Right atrium auricular region (tissue), 2 donors: ENCODE measurements at regions not wholly inside any gene's neighbourhood (a gene's known extent, or its start where the extent isn't known, plus 50 kb on each side); places are given as distances from the start of the nearest gene placed in this dataset.

Experiments used
- DNase-seq: peaks from one replicate; pipeline ENCODE4 v3.0.0-alpha.2; 2019; ENCODE audit warnings: low spot score
- H3K27ac ChIP-seq, 2 donors: fragments of 200-600 bp; sonication (generic); 1 replicate in 1 of 2; 2 replicates in 1 of 2; pipeline ENCODE4 v1.5.1; 2016 to 2019
- H3K27me3 ChIP-seq, 2 donors: fragments of 200-600 bp; sonication (generic); one replicate each; pipeline versions ENCODE4 v1.5.1 to v1.6.0; 2017 to 2019
- H3K36me3 ChIP-seq: fragments of 200-600 bp; sonication (generic); one replicate; pipeline ENCODE4 v1.5.1; 2016
- H3K4me1 ChIP-seq, 2 donors: fragments of 200-600 bp; sonication (generic); one replicate each; pipeline versions ENCODE4 v1.5.1 to v1.6.0; 2017 to 2019
- H3K4me3 ChIP-seq, 2 donors: fragments of 200-600 bp; sonication (generic); 1 replicate in 1 of 2; 2 replicates in 1 of 2; pipeline ENCODE4 v1.5.1; 2017 to 2019; ENCODE audit warnings: mild to moderate bottlenecking in 1 of 2, moderate library complexity in 1 of 2
- H3K9me3 ChIP-seq, 2 donors: fragments of 200-600 bp; sonication (generic); one replicate each; pipeline ENCODE4 v1.5.1; 2019
- TF ChIP-seq, protein P1 (sequence below), 2 donors: fragments of 200-600 bp; sonication (generic); IDR thresholded peaks; one replicate each; pipeline ENCODE4 v1.5.1; 2019; ENCODE audit warnings: antibody characterized with exemption in 2 of 2

DNA sequence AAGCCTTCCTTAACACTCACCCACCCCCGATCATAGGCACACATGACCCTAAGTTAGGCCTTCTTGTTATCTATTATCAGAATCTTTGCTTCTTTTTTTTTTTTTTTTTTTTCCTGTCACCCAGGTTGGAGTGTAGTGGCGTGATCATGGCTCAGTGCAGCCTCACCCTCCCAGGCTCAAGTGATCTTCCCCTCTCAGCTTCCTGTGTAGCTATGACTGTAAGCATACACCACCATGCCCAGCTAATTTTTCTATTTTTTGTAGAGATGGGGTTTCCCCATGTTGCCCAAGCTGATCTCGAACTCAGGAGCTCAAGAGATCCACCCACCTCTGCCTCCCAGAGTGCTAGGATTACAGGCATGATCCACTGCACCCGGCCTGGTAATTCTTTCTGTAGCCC, 328.7 kb downstream of the NR4A2 start:
- Histone ChIP-seq H3K27me3 (no peaks in the 10 kb centered on the region), H3K4me3 (no peak overlapping the region), H3K9me3 (no peaks in the 10 kb centered on the region), H3K27ac (no peak overlapping the region), H3K36me3 (no peaks in the 10 kb centered on the region), H3K4me1 (no peaks in the 10 kb centered on the region)
- TF ChIP-seq, protein P1, sequence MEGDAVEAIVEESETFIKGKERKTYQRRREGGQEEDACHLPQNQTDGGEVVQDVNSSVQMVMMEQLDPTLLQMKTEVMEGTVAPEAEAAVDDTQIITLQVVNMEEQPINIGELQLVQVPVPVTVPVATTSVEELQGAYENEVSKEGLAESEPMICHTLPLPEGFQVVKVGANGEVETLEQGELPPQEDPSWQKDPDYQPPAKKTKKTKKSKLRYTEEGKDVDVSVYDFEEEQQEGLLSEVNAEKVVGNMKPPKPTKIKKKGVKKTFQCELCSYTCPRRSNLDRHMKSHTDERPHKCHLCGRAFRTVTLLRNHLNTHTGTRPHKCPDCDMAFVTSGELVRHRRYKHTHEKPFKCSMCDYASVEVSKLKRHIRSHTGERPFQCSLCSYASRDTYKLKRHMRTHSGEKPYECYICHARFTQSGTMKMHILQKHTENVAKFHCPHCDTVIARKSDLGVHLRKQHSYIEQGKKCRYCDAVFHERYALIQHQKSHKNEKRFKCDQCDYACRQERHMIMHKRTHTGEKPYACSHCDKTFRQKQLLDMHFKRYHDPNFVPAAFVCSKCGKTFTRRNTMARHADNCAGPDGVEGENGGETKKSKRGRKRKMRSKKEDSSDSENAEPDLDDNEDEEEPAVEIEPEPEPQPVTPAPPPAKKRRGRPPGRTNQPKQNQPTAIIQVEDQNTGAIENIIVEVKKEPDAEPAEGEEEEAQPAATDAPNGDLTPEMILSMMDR (IDR thresholded peaks at IDR 0.05): no peak
- no peak for DNase-seq

DNA sequence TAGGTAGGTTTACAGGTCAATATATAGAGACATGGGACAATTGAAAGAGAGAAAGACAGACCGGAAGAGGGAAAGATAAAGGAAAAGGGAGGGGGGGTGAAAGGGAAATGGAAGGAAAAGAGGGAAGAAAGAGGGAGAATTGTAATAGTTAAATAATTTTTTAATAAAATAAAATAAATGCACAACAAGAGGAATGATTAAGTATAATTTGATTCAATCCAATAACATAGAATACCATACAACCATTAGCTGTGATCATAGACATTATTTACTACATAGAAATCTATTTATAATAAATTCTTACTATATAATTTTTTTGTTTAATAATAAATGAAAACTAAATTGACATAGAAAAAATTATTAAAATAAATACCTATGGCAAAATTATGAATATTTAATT, 330.7 kb downstream of the NR4A2 start:
- no peaks in the 10 kb centered on the region for H3K36me3 ChIP-seq
- H3K27ac ChIP-seq: no peak overlapping the region
- TF ChIP-seq, protein P1 (IDR thresholded peaks at IDR 0.05): no peak
- H3K4me3 ChIP-seq: no peak overlapping the region
- no peak for DNase-seq
- H3K4me1 ChIP-seq: no peaks in the 10 kb centered on the region
- H3K9me3 ChIP-seq: no peaks in the 10 kb centered on the region
- no peaks in the 10 kb centered on the region for H3K27me3 ChIP-seq

DNA sequence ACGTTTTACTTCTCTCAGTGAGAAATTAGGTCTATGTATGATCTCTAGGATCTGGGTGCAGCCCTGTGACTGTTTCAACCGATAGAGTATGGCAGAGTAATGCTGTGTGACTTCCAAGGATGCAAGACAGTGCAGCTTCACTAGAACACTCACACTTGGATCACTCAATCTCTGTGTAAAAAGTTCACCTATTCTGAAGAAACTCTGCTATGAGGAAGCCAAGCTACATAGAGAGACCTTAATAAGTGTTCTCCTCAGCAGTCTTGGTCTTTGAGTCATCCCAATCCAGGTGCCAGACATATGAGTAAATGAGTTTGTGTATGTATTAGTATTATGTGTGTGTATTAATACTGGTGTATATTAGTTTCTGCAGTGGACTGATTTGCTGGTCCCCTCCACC, 335.0 kb downstream of the NR4A2 start:
- DNase-seq: no peak
- Histone ChIP-seq H3K4me3 (no peak overlapping the region), H3K27ac (no peak overlapping the region), H3K36me3 (no peaks in the 10 kb centered on the region), H3K27me3 (no peaks in the 10 kb centered on the region), H3K4me1 (no peaks in the 10 kb centered on the region), H3K9me3 (no peaks in the 10 kb centered on the region)
- TF ChIP-seq, protein P1 (IDR thresholded peaks at IDR 0.05): no peak

DNA sequence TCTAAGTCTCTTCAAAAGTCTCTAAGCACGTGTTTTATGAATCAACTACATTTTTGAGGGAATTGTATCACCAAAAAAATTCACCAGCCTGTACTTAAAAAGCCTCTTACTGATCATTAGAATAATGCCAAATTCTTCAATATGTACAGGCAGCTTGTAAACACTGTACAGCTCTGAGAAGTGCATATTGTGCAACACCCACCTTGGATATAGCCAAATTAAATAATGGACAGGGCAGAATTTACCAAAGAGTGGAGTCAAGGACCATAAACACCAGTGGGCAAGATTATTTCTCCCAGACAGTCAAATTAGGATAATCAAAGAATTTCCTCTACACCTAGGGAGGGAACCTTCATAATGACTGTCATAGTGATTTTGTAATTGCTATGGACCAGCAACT, 338.2 kb downstream of the NR4A2 start:
- Histone ChIP-seq H3K9me3 (no peaks in the 10 kb centered on the region), H3K36me3 (no peaks in the 10 kb centered on the region), H3K4me1 (no peaks in the 10 kb centered on the region), H3K4me3 (no peak overlapping the region), H3K27ac (no peak overlapping the region), H3K27me3 (no peaks in the 10 kb centered on the region)
- TF ChIP-seq, protein P1 (IDR thresholded peaks at IDR 0.05): no peak
- DNase-seq: no peak

- no peaks in the 10 kb centered on the region for H3K36me3 ChIP-seq
- H3K27ac ChIP-seq: no peak overlapping the region
- H3K4me3 ChIP-seq: no peak overlapping the region
- H3K27me3 ChIP-seq: no peaks in the 10 kb centered on the region
- H3K4me1 ChIP-seq: no peaks in the 10 kb centered on the region
- no peak for DNase-seq
- no peaks in the 10 kb centered on the region for H3K9me3 ChIP-seq
- TF ChIP-seq, protein P1 (IDR thresholded peaks at IDR 0.05): no peak
Observed at GRCh38 chr2:155983845-155984244, 348.7 kb downstream of the NR4A2 start.

DNA sequence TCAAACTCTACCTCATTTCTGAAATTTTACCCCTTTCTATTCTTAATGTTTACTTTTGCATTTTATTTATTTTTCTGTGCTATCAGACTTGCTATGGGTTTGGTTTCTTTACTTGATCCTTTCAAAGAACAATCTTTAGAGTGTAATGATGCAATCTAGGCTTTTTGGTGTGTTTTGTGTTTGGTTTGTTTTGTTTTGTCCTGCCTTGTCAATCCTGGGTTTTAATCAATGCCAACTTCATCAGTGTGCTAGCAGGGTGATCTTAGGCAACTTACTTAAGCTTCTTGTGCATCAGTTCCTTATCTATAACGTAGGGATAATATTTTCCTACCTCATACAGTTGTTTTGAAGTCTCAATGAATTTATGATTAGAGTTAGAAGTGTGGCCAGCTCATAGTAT, 350.4 kb downstream of the NR4A2 start:
- Histone ChIP-seq H3K27me3 (no peaks in the 10 kb centered on the region), H3K36me3 (no peaks in the 10 kb centered on the region), H3K4me3 (no peak overlapping the region), H3K4me1 (no peaks in the 10 kb centered on the region), H3K9me3 (no peaks in the 10 kb centered on the region), H3K27ac (no peak overlapping the region)
- no peak for DNase-seq
- TF ChIP-seq, protein P1 (IDR thresholded peaks at IDR 0.05): no peak
